ENCODE measurements at regions not wholly inside any gene's neighbourhood (a gene's known extent, or its start where the extent isn't known, plus 50 kb on each side); places are given as distances from the start of the nearest gene placed in this dataset.

DNA sequence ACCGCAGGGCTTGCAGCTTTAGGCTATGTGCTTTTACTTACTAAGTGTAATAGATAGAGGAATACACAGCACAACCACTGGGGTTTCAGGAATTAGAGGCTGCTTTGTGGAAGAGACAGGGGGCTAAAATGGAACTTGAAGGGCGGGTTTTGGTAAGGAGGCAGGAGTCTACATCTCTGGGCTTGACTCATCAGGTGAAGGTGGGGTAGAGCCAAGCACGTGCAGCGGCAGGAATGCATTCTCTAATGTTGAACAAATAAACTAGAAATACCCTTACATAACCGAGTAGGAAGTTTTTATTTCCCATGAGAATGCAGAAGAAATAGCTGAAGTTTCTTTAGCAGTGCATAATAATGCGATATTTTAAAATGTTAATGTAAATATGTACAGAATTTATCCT is 673.8 kb upstream of the SALL3 start:
- no peak for DNase-seq

DNA sequence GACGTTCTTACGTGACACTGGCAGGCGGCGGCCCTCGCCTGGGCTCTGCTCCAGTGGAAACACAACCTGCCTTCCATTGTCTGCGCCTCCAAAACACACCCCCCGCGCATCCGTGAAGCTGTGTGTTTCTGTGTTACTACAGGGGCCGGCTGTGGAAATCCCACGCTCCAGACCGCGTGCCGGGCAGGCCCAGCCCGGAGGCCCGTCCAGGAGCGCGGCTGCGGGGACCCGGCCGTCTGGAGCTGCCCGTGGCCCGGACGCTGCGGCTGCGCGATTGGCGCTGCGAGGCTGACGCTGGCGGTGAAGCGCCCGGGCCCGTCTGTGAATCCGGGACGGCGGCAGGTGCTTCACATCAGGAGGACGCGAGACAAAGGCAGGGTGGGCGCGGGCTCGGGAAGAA is 670.3 kb upstream of the SALL3 start:
- DNase-seq: no peak

DNA sequence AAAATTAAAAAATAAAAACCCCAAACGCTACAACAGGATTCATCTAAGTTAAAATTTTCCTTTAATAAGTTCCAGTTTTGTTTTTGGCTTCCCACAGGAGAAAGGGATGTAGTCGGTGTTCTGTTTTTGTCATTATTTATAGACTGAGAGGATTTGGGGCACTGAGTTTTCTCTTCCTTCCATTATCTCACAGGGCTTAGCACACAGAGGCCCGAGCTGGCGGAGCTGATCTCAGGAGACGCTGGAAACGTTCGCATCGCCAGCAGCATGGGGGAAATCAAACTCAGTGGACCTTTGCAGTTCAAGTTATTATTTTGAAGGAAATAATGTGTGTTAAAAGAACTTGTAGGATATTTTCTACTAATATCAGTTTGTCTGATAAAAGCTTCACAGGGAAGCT is 669.7 kb upstream of the SALL3 start:
- no peak for DNase-seq

DNA sequence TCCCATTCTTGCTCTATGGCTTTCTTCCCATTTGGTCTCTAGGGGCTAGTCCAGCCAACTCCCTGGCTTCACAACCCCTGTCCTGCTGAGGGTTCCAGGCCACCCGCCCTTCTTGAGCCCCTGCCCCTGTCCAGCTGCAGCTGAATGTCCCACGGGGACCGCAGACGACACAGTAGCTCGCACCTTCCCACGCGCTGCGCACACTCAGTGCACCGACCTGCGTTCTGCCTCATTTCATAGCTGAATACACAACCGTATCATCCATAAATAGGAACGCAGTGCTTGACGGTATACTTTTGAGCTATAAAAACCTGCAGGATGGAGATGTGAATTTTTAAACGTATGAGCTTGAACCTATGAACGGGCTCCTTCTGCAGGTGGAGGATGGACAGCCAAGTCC is 660.4 kb upstream of the SALL3 start:
- DNase-seq: no peak

DNA sequence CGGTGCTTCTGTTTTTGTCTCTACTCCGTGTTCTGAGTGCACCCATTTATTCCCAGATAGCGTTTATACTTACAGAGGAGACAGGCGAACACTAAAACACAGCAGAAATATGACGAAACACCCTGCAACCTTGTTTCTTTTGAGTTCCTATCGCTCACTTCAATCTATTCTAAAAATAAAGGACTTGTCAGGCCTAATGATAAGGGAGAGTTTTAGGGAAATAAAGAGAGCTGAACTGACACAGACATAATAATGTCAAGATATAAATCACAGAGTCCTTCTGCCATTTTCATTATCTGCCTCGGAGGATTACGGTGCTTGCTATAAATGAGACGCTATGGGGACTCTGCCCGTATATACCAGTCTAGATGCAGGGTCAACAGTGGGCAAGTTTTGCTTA is 659.7 kb upstream of the SALL3 start:
- no peak for DNase-seq

DNA sequence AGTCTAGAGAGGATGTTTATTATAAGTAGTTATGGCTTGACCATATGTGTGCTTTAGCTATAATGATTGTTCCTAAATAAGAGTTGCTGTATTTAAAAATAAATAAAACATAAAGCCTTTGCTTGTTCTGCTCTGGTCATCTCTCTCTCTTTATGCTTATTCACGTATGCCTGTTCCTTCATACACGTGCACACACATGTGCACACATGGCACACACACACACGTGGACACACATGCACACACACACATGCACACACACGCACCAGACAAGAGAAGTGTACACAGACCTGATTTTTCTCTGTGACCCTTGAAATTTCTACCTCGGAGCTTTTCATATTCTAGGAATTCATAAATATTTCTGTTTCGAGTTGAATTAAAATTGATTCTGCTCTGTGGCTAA is 658.2 kb upstream of the SALL3 start:
- no peak for DNase-seq

DNA sequence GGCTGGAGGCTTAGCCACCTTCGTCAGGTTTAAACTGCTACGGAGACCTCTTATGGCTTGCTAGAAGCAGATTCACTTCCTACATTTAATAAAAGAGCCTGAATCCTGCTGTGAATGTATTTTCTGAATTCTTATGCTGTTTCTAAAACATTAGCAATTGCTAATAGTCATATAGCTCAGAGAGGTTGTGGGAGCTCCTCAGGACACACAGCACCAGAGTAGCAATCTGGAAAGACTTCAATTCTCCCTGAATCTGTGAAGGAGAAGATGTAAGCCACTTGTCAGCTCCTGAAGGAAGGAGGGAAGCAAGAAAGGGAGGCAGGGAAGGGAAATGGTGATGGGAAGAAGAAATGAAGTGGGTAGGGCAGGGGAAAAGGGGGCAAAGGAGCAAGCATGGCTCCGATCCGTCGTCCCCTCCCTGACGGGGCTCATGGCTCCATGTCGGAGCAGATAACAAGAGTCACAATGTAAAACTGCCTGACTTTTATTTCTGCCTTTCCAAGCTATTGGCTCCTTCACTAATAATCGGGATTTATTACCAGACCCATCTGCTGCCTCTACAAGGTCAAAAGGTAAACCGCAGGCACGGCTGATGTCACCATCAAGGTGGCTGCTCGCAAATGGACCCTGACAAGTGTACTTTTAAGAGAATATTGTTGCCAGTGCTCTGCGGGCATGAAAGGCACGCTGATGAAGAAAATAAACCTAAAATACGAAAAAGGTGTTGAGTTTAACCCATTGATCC is 656.0 kb upstream of the SALL3 start:
- no peak for DNase-seq

DNA sequence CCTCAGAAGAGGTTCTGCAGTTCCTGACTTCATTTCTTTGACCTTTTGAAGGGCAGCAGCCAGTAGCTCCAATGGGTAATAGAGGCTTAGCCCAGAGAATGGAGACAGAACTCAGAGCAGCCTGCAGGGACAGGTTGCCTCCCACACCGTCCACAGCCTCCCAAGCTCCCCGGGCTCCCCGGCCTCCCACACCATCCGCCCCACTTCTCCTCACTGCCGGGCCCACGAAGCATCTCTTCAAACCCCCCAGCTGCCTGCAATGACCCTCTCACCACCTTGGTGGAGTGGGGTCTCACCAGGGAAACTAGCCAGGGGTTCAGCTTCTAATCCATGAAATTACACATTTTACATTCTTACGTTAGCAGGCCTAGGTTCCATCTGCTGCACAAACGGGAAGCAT is 652.0 kb upstream of the SALL3 start:
- no peak for DNase-seq

DNA sequence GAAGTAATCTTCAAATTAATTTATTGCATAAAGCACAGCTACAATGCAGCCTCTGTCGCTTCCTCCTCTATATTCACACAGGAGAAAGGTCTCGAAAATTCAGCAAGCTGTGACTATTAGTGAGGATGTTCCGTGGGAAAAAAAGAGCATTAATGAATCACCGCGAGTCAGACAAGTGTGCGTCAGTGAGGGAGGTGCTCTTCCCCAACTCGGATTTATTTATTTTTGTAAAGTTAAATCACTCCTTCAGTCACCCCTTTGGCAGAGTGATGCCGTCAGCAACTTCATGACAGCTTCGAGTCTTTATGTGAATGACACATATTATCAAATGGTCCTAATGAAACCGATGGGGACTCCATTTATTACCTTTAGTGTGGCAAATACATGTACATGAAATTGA is 648.9 kb upstream of the SALL3 start:
- DNase-seq: no peak

DNA sequence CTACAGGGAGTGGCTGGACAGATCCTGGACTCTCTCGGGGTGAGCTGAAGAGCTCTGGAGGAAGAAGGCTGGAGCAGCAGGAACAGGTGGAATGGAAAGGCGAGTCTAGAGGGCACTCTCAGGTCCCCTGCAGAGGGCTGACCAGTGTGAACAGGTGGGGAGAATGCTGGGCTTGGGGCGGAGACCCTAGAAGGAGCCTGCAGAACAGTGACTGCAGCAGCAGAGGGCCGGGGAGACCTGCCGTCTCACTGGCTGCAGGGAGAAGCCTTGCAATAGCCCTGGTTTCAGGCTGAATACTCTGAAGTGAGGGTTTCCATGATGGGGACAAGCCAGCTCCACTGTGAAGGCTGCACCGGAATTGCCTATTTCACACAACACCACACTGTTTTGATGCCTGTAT is 626.7 kb upstream of the SALL3 start:
- no peak for DNase-seq

DNA sequence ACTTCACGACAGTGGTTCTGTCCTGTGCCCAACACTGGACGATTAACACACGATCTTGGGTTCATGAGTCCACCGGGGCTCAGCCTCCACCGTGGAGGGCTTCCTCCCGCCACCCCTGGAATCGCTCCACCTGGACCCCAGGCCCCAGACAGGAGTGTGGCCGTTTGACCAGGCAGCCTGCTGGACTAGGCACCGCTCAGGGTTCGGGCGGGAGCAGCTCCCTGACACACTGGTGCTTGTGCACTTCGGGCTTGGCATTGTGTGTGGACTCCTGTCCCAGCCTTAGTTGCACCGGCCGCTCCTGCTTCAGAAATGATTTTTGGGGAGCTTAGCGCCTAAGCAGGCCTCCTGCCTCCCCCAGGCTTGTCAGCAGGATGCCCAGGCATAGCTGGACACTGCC is 617.4 kb upstream of the SALL3 start:
- DNase-seq: no peak

DNA sequence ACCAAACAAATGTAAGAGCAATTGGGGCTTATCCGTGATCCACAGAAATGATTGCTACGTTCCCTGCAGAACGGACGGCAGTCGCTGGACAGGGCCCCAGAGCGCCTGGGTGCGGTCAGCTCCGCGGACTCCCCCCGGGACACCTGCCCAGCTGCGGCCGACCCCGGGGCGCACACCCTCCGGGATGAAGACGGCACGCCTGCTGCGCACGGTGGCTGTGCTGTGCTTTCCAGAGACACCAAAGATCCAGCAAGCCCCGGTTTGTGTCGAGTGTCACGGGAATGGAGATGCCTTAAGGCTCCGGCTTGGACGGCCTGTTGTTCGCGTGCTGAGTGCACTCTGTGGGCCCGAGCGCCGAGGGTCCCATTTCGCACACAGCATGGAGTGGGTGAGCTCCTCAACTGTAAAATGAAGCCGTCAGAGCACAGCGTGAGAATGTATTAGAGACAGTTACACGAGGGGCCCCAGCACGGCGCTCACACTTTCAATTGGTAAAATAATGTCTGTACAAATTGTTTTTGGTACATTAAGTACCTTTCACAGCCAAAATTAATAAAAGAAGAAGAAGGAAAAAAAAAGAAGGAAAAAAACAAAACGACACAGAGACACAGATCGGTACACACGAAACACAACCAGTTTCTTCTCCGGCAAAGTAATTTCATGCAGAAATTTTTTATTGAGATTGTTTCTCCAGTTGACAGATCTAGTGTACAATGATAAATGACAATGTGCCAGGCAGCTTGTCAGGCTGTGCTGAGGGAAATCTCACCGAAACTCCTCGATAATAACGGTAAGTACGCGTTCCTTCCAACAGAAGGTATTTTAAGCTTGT is 615.8 kb upstream of the SALL3 start:
- no peak for DNase-seq

DNA sequence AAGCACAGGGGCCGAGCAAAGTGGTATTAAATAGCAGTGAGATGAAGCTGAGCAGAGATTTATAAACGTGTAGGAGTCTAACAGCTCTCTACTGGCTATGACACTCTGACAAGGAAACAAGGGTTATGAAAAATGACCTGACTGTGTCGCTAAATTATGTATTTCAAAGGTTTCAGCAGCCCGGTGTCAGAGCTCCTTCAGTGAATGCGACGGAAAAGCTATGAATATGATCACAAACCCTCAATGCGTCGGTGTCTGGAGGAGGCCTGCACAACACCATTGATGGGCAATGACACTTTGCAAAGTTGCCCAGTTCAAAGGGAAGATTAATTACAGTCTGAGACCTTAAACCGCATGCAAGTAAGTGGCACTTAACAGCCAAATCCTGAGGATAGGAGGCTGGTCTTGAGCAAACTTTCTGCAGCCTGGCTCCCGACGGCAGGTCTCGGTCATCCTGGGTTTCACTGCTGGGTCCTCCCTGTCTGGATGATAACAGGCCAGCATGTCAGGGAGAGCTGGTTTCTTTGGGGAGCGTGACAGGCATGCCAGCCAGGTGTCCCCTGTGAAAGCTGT is 615.1 kb upstream of the SALL3 start:
- DNase-seq: no peak

DNA sequence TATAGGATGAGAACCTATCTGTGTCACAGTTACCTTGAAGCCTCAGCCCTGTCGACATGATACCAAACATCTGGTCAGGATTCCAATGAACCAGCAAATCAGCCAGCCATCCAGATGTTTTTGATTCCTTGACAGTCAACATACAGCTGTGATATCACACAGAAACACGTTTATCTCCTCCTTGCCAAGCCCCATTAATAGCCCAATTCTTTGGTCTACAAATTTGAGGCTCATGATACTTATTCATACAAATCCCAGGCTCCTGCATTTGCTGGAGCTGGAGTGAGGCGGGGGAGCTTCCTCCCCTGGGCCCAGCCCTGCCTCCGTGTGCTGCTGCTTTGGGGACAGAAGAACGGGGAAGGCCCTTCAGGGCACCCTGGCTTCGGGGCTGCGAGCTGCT is 611.6 kb upstream of the SALL3 start:
- DNase-seq: no peak

DNA sequence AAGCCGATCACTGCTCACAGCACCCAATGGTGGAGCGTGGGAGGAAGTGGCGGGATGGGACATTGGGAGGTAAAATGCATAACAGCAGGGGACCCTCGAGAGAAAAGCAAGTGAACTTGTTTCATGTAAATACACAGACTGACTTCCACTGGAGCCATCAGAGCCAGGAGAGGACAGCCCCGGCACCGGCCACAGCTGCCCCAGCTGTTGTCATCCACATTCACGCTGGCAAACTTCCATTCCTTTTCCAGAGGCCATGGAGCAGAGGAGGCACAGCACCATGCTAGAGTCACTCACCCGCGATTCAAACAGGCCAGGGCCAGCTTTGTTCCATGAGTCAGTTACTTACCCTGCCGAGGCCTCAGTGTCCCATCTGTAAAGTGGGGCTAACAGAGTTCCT is 610.9 kb upstream of the SALL3 start:
- no peak for DNase-seq

DNA sequence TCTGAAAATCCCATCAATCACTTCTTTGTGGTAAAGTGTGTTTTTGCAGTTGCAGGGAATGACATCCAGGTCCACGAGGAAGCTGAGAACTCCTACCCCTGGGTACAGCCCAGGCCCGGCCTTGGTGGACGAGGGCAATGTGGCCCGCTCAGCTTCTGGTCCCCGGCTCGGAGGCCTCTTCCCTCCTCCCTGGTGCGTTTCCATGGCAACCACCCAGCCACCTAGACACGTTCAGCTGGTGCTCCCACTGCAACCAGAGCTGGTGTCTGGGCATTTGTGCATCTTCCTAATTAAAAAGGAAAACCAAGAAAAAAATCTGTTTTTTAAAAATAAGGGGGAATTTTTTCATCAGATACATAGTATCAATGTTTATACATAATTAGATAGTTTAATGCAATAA is 603.6 kb upstream of the SALL3 start:
- DNase-seq: no peak

DNA sequence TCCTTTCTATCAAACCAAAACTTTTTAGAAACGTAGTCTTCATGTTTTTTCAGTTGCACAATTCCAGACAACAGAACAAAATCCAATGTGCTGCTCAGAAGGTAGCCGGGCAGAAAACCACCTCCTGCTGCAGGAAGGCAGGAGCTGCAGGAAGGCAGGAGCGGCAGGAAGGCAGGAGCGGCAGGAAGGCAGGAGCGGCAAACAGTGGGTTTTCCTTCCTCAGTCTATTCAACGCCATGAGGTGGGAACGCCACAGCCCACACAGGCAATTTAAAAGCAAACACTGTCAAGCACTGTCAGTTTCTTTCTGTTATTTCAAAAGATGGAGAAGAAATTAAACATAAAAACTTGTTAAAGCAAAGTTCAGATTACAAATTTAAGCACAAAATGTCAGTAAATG is 601.2 kb upstream of the SALL3 start:
- no peak for DNase-seq

DNA sequence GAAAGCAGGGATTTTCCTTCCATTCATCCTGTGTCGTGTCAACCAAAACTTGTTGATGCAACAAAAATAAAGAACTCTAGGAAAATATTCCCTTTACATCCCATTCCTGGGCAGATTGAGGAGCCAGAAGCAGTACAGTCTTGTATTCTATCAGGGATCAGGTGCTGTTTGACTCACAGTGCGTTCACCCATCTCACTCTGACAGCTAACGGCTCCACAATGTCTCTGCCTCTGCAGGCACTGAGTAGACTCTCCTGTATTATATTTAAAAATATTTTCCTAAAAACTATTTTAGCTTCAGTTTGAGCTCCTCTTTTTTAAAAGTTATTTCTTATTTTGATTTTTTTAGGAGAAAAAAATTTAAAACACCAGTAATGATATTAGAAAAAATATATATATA is 600.6 kb upstream of the SALL3 start:
- no peak for DNase-seq

DNA sequence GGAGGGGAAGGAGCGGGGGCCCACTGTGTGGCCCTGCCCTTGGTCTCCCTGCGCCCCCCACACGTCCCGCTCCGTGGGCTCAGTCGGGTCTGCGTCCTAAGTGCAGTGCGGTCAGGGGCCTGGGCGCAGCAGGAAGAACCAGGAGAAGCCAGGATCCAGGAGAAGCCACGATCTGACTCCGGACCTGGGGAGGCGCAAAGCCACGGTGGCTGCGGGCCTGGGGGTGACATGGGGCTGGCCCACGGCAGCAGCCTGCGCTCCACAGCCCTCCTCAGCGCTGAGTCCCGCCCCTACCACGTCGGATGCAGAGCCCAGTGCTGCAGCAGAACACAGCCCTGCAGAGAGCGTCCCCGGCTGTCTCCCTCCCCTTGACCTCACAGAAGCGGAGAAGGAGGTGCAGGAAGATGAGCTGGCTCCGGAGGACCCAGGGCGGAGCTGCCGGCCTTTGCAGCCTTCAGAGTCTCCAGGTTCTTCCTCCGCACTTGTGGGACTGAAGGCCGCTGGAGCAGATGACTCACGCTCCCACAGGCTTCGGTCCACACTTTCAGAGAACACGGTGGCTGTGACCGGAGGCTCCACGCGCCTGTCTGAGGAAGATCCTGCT is 589.2 kb upstream of the SALL3 start:
- no peak for DNase-seq

DNA sequence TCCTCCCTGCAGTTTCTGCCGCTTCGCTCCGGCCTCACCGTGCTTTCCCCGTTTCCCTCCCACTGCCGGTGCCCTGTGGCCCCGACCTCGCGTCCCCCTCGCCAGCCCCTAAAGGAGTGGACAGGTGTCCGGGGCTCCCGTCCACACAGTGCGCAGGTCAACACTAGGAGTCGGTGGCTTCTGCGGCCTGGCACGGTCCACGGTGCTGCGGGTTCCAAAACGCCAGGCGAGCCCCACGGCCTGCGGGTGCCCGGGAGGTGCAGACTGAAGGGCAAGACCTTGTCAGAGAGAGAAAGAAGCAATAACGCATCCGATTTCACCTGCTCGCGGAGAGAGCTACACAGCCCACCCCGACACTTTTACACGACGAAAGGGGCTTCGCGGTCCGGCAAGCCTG is 588.7 kb upstream of the SALL3 start:
- no peak for DNase-seq

DNA sequence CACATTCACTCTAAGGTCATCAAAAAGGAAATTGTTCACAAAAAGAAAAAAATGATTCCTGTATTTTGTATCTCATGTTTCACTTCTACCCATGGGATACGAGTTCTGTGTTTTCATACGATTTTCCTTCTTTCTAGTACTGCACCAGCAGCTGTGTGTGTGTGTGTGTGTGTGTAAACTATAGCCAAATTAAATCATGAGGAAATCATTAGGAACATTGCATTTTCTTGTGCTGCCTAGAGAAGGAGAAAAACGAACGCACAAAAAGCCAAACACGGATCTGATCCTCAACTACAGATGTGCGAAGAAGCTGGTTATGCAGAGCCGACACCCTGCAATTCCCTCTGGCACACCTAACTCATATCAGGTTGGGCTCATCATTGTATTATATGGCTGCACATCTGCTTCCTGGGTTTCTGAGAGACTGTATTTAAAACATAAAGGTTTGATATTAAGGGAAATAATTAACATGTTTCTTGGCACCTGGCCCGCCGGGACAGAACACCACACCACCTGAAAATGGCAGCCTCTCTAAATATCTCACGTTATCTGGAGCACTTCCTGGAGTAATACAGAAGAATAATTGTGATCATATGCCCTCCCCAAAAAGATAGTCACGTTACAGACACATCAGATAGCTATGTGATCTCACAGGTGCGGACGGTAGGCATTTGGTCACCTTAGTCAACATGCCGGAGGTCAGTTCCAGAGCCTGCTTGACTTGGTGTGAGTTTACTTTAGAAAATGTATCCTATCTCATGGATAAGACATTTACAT is 586.3 kb upstream of the SALL3 start:
- DNase-seq: no peak

DNA sequence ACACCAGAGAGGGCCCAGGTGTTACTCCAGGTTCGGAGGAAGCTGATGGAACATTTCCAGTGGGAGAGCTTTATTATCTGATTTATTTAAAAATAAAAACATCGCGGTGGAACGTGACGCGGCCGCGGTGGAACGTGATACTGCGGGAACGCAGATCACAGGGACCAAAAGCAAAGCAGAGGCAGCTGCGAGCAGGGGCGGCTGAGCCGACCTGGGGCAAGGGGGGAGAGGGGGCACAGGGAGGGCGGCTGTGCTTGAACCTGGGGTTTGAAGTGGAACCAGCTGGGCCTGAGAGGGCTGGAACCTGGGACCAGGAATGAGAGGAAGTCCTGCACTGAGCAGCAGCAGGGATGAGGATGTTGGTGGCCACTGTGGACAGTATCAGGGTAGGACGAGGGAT is 583.5 kb upstream of the SALL3 start:
- no peak for DNase-seq

DNA sequence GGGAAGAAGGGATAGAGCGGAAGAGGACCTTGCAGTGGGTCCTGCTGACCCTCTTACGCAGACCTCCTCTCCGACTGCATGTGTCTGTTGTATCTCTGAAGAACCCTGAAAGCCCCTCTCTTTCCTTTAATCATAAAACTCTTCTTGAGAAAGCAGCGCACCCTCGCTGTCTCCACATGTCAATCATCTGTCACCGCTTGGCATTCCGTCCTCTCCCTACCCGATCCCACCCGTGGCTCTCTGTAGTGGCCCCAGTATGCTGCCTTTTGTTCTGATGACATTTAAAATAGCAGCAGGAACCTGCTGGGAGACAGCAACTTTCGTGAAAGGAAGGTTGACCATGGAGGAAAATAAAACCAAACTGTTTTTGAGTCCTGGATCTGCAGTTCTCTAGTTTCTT is 582.9 kb upstream of the SALL3 start:
- no peak for DNase-seq
